NT2/D1 (cell line): ENCODE measurements at regions not wholly inside any gene's neighbourhood (a gene's known extent, or its start where the extent isn't known, plus 50 kb on each side); places are given as distances from the start of the nearest gene placed in this dataset.

Source experiments
- SUZ12 ChIP-seq: IDR thresholded peaks from 2 replicates; pipeline ENCODE4 v1.6.1; 2011; ENCODE audit not compliant: insufficient read length, insufficient read depth; ENCODE audit errors: extremely low read depth
- ZNF274 ChIP-seq: IDR thresholded peaks from 2 replicates; pipeline ENCODE4 v1.6.1; 2011; ENCODE audit warnings: mild to moderate bottlenecking, low read depth, low read length

DNA sequence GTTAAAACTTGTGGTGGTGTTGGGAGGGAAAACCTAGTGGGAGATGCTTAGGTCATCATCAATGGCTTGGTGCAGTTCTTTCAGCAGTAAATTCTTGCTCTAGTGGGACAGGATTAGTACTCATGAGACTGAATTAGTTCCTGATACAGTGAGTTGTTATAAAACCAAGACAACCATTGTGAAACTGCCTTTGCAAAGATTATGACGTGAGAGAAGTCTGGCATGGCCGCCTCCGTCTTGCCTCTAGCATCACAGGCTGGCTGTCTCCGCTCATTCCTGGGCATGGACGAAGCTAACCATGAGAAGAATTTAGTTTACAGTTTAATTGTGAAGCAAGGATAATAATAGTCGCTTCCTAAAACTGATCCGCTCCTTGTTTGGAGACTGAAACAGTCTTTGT is 186.4 kb downstream of the KIF20B start:
- no peak for TF ChIP-seq ZNF274
- no peak for TF ChIP-seq SUZ12
